ENCODE measurements at regions not wholly inside any gene's neighbourhood (a gene's known extent, or its start where the extent isn't known, plus 50 kb on each side); places are given as distances from the start of the nearest gene placed in this dataset.

DNA sequence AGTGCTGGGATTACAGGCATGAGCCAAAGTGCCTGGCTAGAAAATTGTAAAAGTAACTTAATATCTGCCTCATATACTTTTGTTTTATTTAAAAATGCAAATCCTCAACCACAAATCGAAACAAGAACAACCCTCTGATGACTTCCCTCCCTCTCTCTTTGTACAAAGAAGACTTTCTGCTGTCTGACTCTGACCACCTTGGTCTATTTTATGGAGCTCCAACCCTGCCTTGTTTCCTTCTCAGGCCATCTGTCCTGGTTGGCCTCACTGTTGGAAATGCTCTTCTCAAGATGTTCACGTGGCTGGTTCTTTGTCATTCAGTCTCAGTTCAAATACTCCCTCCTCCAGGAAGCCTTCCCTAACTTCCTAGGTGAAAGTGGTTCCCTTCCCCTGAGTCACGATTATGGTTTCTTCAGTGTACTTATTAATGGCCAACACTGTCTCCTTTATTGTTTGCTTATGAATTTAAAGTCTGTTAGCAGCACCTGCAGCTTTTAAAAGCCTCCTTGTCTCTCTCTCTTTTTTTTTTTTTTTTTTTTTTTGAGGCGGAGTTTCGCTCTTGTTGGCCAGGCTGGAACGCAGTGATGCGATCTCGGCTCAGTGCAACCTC, 151.5 kb upstream of the SALL4 start:
- TF ChIP-seq EZH2 (IDR thresholded peaks at IDR 0.05) (no peak), POLR2AphosphoS5 (IDR thresholded peaks at IDR 0.05; ENCODE audit: borderline replicate concordance, low read depth, low read length) (no peak)
